Activated T-helper 17 cell treated with anti-CD3 and anti-CD28 coated beads, Interleukin-2, amount 50 U/mL, for 72 hours (primary cell): ENCODE measurements at regions not wholly inside any gene's neighbourhood (a gene's known extent, or its start where the extent isn't known, plus 50 kb on each side); places are given as distances from the start of the nearest gene placed in this dataset.
"Not testable (repeated sequence)": the region's sequence is repeated elsewhere in the genome, so short reads cannot be mapped to it uniquely, and the experiment has no call there.

ENCODE experiments used
- ATAC-seq: fragments of 150-1000 bp; cut with Tn5 transposase; replicated peaks from 2 replicates; pipeline ENCODE4 v1.10.0; 2021; ENCODE audit warnings: mild to moderate bottlenecking, moderate library complexity
- H3K27ac Mint-ChIP-seq: one replicate; pipeline ENCODE4 v1.8.0; 2022; ENCODE audit warnings: mixed read lengths
- H3K27me3 Mint-ChIP-seq: one replicate; pipeline ENCODE4 v1.8.0; 2022; ENCODE audit warnings: mixed read lengths
- H3K36me3 Mint-ChIP-seq: one replicate; pipeline ENCODE4 v1.8.0; 2022; ENCODE audit warnings: low read depth, mild to moderate bottlenecking, mixed read lengths
- H3K4me1 Mint-ChIP-seq: one replicate; pipeline ENCODE4 v1.8.0; 2022; ENCODE audit warnings: mixed read lengths
- H3K4me3 Mint-ChIP-seq: one replicate; pipeline ENCODE4 v1.8.0; 2022; ENCODE audit warnings: mild to moderate bottlenecking, mixed read lengths
- H3K9me3 Mint-ChIP-seq: one replicate; pipeline ENCODE4 v1.8.0; 2022; ENCODE audit warnings: mixed read lengths

GRCh38 chr12:87575906-87576305 lies 453.3 kb downstream of the C12orf50 start:
- peaks cover 10% of the 10 kb centered on the region for H3K9me3 Mint-ChIP-seq
- ATAC-seq: no peak
- H3K27me3 Mint-ChIP-seq: no peaks in the 10 kb centered on the region
- no peak overlapping the region for H3K27ac Mint-ChIP-seq
- no peak overlapping the region for H3K4me3 Mint-ChIP-seq
- no peaks in the 10 kb centered on the region for H3K4me1 Mint-ChIP-seq
- H3K36me3 Mint-ChIP-seq: no peaks in the 10 kb centered on the region

- H3K36me3 Mint-ChIP-seq, H3K27ac Mint-ChIP-seq, H3K27me3 Mint-ChIP-seq, H3K4me3 Mint-ChIP-seq, ATAC-seq, H3K9me3 Mint-ChIP-seq, H3K4me1 Mint-ChIP-seq: not testable (repeated sequence)
Measured at GRCh38 chr12:87566918-87567317, 462.3 kb downstream of the C12orf50 start.

GRCh38 chr12:87556985-87557384 lies 472.2 kb downstream of the C12orf50 start:
- no peaks in the 10 kb centered on the region for H3K27me3 Mint-ChIP-seq
- no peak overlapping the region for H3K27ac Mint-ChIP-seq
- H3K4me1 Mint-ChIP-seq: no peaks in the 10 kb centered on the region
- no peaks in the 10 kb centered on the region for H3K36me3 Mint-ChIP-seq
- H3K9me3 Mint-ChIP-seq: peaks cover 25% of the 10 kb centered on the region
- no peak for ATAC-seq
- no peak overlapping the region for H3K4me3 Mint-ChIP-seq

- H3K4me1 Mint-ChIP-seq, ATAC-seq, H3K27me3 Mint-ChIP-seq, H3K9me3 Mint-ChIP-seq, H3K4me3 Mint-ChIP-seq, H3K36me3 Mint-ChIP-seq, H3K27ac Mint-ChIP-seq: not testable (repeated sequence)
Measured at GRCh38 chr12:87531213-87531612, 498.0 kb downstream of the C12orf50 start.

GRCh38 chr12:87529413-87529812 lies 499.8 kb downstream of the C12orf50 start:
- H3K9me3 Mint-ChIP-seq: peaks cover 7% of the 10 kb centered on the region
- H3K4me1 Mint-ChIP-seq: no peaks in the 10 kb centered on the region
- no peaks in the 10 kb centered on the region for H3K36me3 Mint-ChIP-seq
- ATAC-seq: no peak
- H3K4me3 Mint-ChIP-seq: no peak overlapping the region
- no peaks in the 10 kb centered on the region for H3K27me3 Mint-ChIP-seq
- H3K27ac Mint-ChIP-seq: no peak overlapping the region

GRCh38 chr12:87520968-87521367 lies 508.2 kb downstream of the C12orf50 start:
- ATAC-seq: no peak
- H3K27me3 Mint-ChIP-seq: no peaks in the 10 kb centered on the region
- H3K4me1 Mint-ChIP-seq: no peaks in the 10 kb centered on the region
- H3K4me3 Mint-ChIP-seq: no peak overlapping the region
- no peaks in the 10 kb centered on the region for H3K9me3 Mint-ChIP-seq
- H3K36me3 Mint-ChIP-seq: no peaks in the 10 kb centered on the region
- no peak overlapping the region for H3K27ac Mint-ChIP-seq

- no peak for ATAC-seq
- Mint-ChIP-seq H3K4me3 (no peak overlapping the region), H3K27ac (no peak overlapping the region), H3K36me3 (no peaks in the 10 kb centered on the region), H3K9me3 (no peaks in the 10 kb centered on the region), H3K4me1 (no peaks in the 10 kb centered on the region), H3K27me3 (no peaks in the 10 kb centered on the region)
Measured at GRCh38 chr12:87518481-87518880, 510.7 kb downstream of the C12orf50 start.

GRCh38 chr12:87518036-87518435 lies 511.2 kb downstream of the C12orf50 start:
- Mint-ChIP-seq H3K4me1 (no peaks in the 10 kb centered on the region), H3K9me3 (no peaks in the 10 kb centered on the region), H3K36me3 (no peaks in the 10 kb centered on the region), H3K4me3 (no peak overlapping the region), H3K27me3 (no peaks in the 10 kb centered on the region), H3K27ac (no peak overlapping the region)
- ATAC-seq: no peak

GRCh38 chr12:87513536-87514280 lies 515.5 kb downstream of the C12orf50 start:
- Mint-ChIP-seq H3K9me3 (no peaks in the 10 kb centered on the region), H3K4me1 (no peaks in the 10 kb centered on the region), H3K36me3 (no peaks in the 10 kb centered on the region), H3K4me3 (no peak overlapping the region), H3K27ac (no peak overlapping the region), H3K27me3 (no peaks in the 10 kb centered on the region)
- ATAC-seq: no peak

- H3K27me3 Mint-ChIP-seq: no peaks in the 10 kb centered on the region
- no peaks in the 10 kb centered on the region for H3K4me1 Mint-ChIP-seq
- H3K36me3 Mint-ChIP-seq: no peaks in the 10 kb centered on the region
- ATAC-seq: no peak
- H3K4me3 Mint-ChIP-seq: no peak overlapping the region
- H3K9me3 Mint-ChIP-seq: peaks cover 5% of the 10 kb centered on the region
- no peak overlapping the region for H3K27ac Mint-ChIP-seq
Measured at GRCh38 chr12:87511371-87511770, 517.8 kb downstream of the C12orf50 start.

- Mint-ChIP-seq H3K27ac (no peak overlapping the region), H3K4me3 (no peak overlapping the region), H3K36me3 (no peaks in the 10 kb centered on the region), H3K27me3 (no peaks in the 10 kb centered on the region), H3K4me1 (no peaks in the 10 kb centered on the region), H3K9me3 (peaks cover 5% of the 10 kb centered on the region)
- ATAC-seq: no peak
Measured at GRCh38 chr12:87509237-87509820, 519.9 kb downstream of the C12orf50 start.

GRCh38 chr12:87491598-87491997 lies 537.6 kb downstream of the C12orf50 start:
- H3K27me3 Mint-ChIP-seq: no peaks in the 10 kb centered on the region
- no peak overlapping the region for H3K27ac Mint-ChIP-seq
- no peak overlapping the region for H3K4me3 Mint-ChIP-seq
- ATAC-seq: no peak
- H3K4me1 Mint-ChIP-seq: no peaks in the 10 kb centered on the region
- peaks cover 8% of the 10 kb centered on the region for H3K9me3 Mint-ChIP-seq
- no peaks in the 10 kb centered on the region for H3K36me3 Mint-ChIP-seq

GRCh38 chr12:87491089-87491488 lies 538.1 kb downstream of the C12orf50 start:
- H3K9me3 Mint-ChIP-seq: peaks cover 8% of the 10 kb centered on the region
- no peaks in the 10 kb centered on the region for H3K36me3 Mint-ChIP-seq
- no peak for ATAC-seq
- no peak overlapping the region for H3K27ac Mint-ChIP-seq
- no peaks in the 10 kb centered on the region for H3K4me1 Mint-ChIP-seq
- no peaks in the 10 kb centered on the region for H3K27me3 Mint-ChIP-seq
- no peak overlapping the region for H3K4me3 Mint-ChIP-seq

GRCh38 chr12:87469295-87469694 lies 559.9 kb downstream of the C12orf50 start:
- Mint-ChIP-seq H3K4me1 (no peaks in the 10 kb centered on the region), H3K4me3 (no peak overlapping the region), H3K9me3 (peaks cover 14% of the 10 kb centered on the region), H3K27ac (no peak overlapping the region), H3K27me3 (no peaks in the 10 kb centered on the region), H3K36me3 (no peaks in the 10 kb centered on the region)
- no peak for ATAC-seq

- H3K4me3 Mint-ChIP-seq: no peak overlapping the region
- no peak overlapping the region for H3K27ac Mint-ChIP-seq
- peaks cover 9% of the 10 kb centered on the region for H3K9me3 Mint-ChIP-seq
- no peak for ATAC-seq
- no peaks in the 10 kb centered on the region for H3K27me3 Mint-ChIP-seq
- H3K36me3 Mint-ChIP-seq: no peaks in the 10 kb centered on the region
- no peaks in the 10 kb centered on the region for H3K4me1 Mint-ChIP-seq
Measured at GRCh38 chr12:87467936-87468335, 561.3 kb downstream of the C12orf50 start.
